Bronchial epithelial cell (primary cell): ENCODE measurements at regions not wholly inside any gene's neighbourhood (a gene's known extent, or its start where the extent isn't known, plus 50 kb on each side); places are given as distances from the start of the nearest gene placed in this dataset.
A peak's percentile ranks its signal among the peaks of the same experiment; 100 is the strongest.

Source experiments
- DNase-seq: peaks from one replicate; pipeline ENCODE4 v3.0.0-alpha.2; 2010; ENCODE audit warnings: low read depth
- FAIRE-seq: peaks from 2 replicates; lab custom pipeline; 2011; peaks lifted over from hg19 to GRCh38; lab: Jason Lieb, UNC
- H3K27me3 ChIP-seq: 2 replicates; pipeline ENCODE4 v1.5.1; 2011; ENCODE audit warnings: low read length; ENCODE audit not compliant: control insufficient read depth, insufficient read depth
- H3K36me3 ChIP-seq: 2 replicates; pipeline ENCODE4 v1.5.1; 2011; ENCODE audit warnings: low read length; ENCODE audit not compliant: control insufficient read depth, insufficient read depth
- H3K4me3 ChIP-seq: 2 replicates; pipeline ENCODE4 v1.5.1; 2011; ENCODE audit warnings: mild to moderate bottlenecking, low read depth, low read length, control low read depth
- CTCF ChIP-seq: IDR thresholded peaks from 2 replicates; pipeline ENCODE4 v1.5.1; 2011; ENCODE audit warnings: mild to moderate bottlenecking, moderate library complexity, low read length, control low read depth, inconsistent platforms; ENCODE audit not compliant: insufficient read depth, severe bottlenecking

DNA sequence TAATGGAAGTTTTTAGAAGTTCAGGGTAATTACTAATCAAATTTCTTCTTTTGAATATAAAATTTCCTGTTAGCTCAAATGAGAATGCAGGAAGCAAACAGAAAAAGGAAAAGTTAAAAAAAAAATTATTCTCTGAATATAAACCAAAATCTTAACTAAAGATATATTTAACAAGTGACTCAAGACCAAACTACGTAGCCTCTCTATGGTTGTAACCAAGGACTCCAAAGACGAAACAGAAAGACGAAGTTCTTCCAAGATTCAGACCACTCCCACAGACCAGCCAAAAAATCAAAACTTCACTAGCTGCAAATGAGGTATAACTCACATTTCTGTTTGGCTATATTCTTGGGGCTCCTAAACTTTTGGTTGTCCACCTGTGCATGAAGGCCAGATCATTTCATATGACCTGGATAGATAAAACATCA is 846.5 kb upstream of the ALCAM start:
- H3K36me3 ChIP-seq: no peaks in the 10 kb centered on the region
- DNase-seq (no peak), FAIRE-seq (no peak)
- no peaks in the 10 kb centered on the region for H3K27me3 ChIP-seq
- no peak for TF ChIP-seq CTCF
- no peak overlapping the region for H3K4me3 ChIP-seq

GRCh38 chr3:104521606-104522336 is 844.9 kb upstream of the ALCAM start:
- H3K27me3 ChIP-seq: no peaks in the 10 kb centered on the region
- TF ChIP-seq CTCF: no peak
- H3K4me3 ChIP-seq: no peak overlapping the region
- peak; percentile 47 for DNase-seq
- no peak for FAIRE-seq
- H3K36me3 ChIP-seq: no peaks in the 10 kb centered on the region

DNA sequence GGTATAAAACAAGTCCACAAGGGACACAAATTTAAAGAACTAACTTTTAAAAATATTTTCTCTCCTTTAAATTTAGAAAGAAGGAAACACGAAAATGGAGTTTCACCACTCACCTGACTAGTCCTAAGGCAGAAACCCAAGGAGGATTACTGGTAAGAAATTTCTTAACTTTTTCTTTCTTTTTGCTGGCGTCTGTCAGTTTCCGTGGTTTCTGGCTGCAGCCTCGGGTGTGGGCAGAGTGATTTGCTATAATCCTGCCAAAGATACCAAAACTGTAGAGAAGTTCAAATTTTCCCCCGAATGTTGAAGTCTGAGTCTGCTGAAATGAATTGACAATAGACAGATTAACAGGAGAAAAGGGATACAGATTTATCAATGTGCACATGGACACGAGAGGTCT is 843.6 kb upstream of the ALCAM start:
- DNase-seq (no peak), FAIRE-seq (no peak)
- H3K4me3 ChIP-seq: no peak overlapping the region

GRCh38 chr3:104526901-104527401 is 839.8 kb upstream of the ALCAM start:
- no peak for TF ChIP-seq CTCF
- no peaks in the 10 kb centered on the region for H3K27me3 ChIP-seq
- no peak overlapping the region for H3K4me3 ChIP-seq
- H3K36me3 ChIP-seq: no peaks in the 10 kb centered on the region
- DNase-seq (no peak), FAIRE-seq (no peak)

More for the DNA sequence above, 843.6 kb upstream of the ALCAM start:
- no peak for TF ChIP-seq CTCF
- Histone ChIP-seq H3K27me3 (no peaks in the 10 kb centered on the region), H3K36me3 (no peaks in the 10 kb centered on the region)

- no peaks in the 10 kb centered on the region for H3K36me3 ChIP-seq
- TF ChIP-seq CTCF: no peak
- DNase-seq (no peak), FAIRE-seq (no peak)
- H3K27me3 ChIP-seq: no peaks in the 10 kb centered on the region
- no peak overlapping the region for H3K4me3 ChIP-seq
These were observed 835.8 kb upstream of the ALCAM start for GRCh38 chr3:104530934-104531333.
